ENCODE measurements at regions not wholly inside any gene's neighbourhood (a gene's known extent, or its start where the extent isn't known, plus 50 kb on each side); places are given as distances from the start of the nearest gene placed in this dataset.

DNA sequence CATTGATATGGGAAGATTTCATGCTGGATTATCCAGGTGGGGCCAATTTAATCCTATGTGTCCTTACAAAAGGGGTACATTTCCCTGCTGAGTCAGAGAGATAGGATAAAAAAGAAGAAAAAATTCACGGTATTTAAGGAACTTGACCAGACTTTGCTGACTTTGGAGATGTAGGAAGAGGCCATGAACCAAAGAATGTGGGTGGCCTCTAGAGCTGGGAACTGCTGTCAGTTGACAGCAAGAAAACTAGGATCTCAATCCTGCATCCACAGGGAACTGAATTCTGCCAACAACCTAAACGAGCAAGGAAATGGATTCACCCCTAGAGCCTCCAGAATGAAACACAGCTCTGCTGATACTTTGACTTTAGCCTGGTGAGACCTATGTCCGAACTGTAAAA, 148.1 kb upstream of the SLC24A5 start:
- H3K9me3 ChIP-seq (ENCODE audit: low read depth), result no peaks in the 10 kb centered on the region
- H3K4me3 ChIP-seq, result no peak overlapping the region
- H3K79me2 ChIP-seq, result no peaks in the 10 kb centered on the region
- WGBS (ENCODE audit: low lambda C conversion rate, missing lambda C conversion rate), result 77% methylated on average over 3 of the region's 3 CpGs
- H3K9me2 ChIP-seq (replicated peaks; ENCODE audit: insufficient read depth), result no peaks in the 10 kb centered on the region
- no peak overlapping the region for H3K4me2 ChIP-seq
- no peak for DNase-seq (ENCODE audit: low spot score)
- H3K4me1 ChIP-seq (ENCODE audit: insufficient read depth), result no peaks in the 10 kb centered on the region
- H3K27ac ChIP-seq, result no peak overlapping the region
- H4K20me1 ChIP-seq (ENCODE audit: insufficient read depth, poor library complexity, severe bottlenecking), result no peaks in the 10 kb centered on the region
- H3K27me3 ChIP-seq, result no peaks in the 10 kb centered on the region
- TF ChIP-seq, protein P1, sequence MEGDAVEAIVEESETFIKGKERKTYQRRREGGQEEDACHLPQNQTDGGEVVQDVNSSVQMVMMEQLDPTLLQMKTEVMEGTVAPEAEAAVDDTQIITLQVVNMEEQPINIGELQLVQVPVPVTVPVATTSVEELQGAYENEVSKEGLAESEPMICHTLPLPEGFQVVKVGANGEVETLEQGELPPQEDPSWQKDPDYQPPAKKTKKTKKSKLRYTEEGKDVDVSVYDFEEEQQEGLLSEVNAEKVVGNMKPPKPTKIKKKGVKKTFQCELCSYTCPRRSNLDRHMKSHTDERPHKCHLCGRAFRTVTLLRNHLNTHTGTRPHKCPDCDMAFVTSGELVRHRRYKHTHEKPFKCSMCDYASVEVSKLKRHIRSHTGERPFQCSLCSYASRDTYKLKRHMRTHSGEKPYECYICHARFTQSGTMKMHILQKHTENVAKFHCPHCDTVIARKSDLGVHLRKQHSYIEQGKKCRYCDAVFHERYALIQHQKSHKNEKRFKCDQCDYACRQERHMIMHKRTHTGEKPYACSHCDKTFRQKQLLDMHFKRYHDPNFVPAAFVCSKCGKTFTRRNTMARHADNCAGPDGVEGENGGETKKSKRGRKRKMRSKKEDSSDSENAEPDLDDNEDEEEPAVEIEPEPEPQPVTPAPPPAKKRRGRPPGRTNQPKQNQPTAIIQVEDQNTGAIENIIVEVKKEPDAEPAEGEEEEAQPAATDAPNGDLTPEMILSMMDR (IDR thresholded peaks at IDR 0.05; ENCODE audit: poor library complexity), result no peak
- no peak for TF ChIP-seq EZH2phosphoT487 (IDR thresholded peaks at IDR 0.05; ENCODE audit: low read depth, severe bottlenecking, unreplicated experiment)
- TF ChIP-seq EZH2 (IDR thresholded peaks at IDR 0.05; ENCODE audit: borderline replicate concordance), result no peak
- no peak overlapping the region for H2AFZ ChIP-seq
- H3K36me3 ChIP-seq (replicated peaks; ENCODE audit: insufficient read depth, low read depth), result no peaks in the 10 kb centered on the region

DNA sequence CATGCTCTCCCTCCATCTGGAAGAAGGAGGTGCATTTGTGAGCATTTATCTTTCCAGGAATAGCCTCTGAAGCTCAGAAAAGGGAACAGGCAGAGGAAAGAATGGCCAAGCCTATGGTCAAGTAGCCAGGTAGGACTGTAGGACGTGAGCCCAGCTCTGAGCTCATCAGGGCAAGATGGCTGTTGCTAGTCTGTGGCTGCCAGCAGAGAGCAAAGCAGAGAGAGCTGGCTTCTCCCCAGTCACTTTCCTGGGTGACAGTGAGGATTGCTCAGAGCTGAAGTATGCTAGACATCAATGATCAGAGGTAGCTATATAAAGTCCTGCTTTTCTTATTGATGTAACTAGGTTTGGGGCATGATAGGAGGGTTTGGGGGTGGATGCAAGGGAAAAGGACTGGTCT, 146.1 kb upstream of the SLC24A5 start:
- WGBS (ENCODE audit: low lambda C conversion rate, missing lambda C conversion rate), result 79% methylated on average over 1 of the region's 1 CpG

DNA sequence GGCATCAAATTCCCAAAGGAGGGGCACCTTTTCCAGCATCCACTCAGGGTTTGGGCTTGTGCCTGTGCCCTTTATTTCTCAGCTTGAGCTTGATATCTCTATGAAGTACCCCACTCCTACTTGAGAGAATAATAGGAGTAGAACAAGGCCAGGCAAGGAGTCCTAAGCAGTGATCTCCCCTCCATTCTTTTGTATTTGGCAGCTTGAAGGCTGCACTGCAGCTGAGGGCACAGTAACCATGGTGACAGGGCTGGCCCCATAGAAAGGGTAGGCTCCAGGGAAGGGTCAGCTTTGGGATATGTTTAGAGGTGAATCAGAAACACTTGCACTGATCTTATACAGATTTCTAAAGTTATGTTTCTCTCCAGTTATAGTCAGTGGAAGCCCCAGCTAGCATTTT, 145.4 kb upstream of the SLC24A5 start:
- H4K20me1 ChIP-seq (ENCODE audit: insufficient read depth, poor library complexity, severe bottlenecking), result no peaks in the 10 kb centered on the region
- TF ChIP-seq EZH2phosphoT487 (IDR thresholded peaks at IDR 0.05; ENCODE audit: low read depth, severe bottlenecking, unreplicated experiment), result no peak
- TF ChIP-seq, protein P1 (IDR thresholded peaks at IDR 0.05; ENCODE audit: poor library complexity), result no peak
- TF ChIP-seq EZH2 (IDR thresholded peaks at IDR 0.05; ENCODE audit: borderline replicate concordance), result no peak
- H3K9me3 ChIP-seq (ENCODE audit: low read depth), result no peaks in the 10 kb centered on the region
- no peak overlapping the region for H3K27ac ChIP-seq
- no peak overlapping the region for H2AFZ ChIP-seq
- H3K9me2 ChIP-seq (replicated peaks; ENCODE audit: insufficient read depth), result no peaks in the 10 kb centered on the region
- no peak for DNase-seq (ENCODE audit: low spot score)
- H3K4me1 ChIP-seq (ENCODE audit: insufficient read depth), result no peaks in the 10 kb centered on the region
- H3K4me3 ChIP-seq, result no peak overlapping the region
- no peaks in the 10 kb centered on the region for H3K36me3 ChIP-seq (replicated peaks; ENCODE audit: insufficient read depth, low read depth)
- no peaks in the 10 kb centered on the region for H3K27me3 ChIP-seq
- H3K79me2 ChIP-seq, result no peaks in the 10 kb centered on the region
- H3K4me2 ChIP-seq, result no peak overlapping the region

More for the DNA sequence above, 146.1 kb upstream of the SLC24A5 start:
- Histone ChIP-seq H3K4me3 (no peak overlapping the region), H3K27ac (no peak overlapping the region), H2AFZ (no peak overlapping the region), H3K4me1 (ENCODE audit: insufficient read depth) (no peaks in the 10 kb centered on the region), H3K9me2 (replicated peaks; ENCODE audit: insufficient read depth) (no peaks in the 10 kb centered on the region), H3K36me3 (replicated peaks; ENCODE audit: insufficient read depth, low read depth) (no peaks in the 10 kb centered on the region), H3K9me3 (ENCODE audit: low read depth) (no peaks in the 10 kb centered on the region), H4K20me1 (ENCODE audit: insufficient read depth, poor library complexity, severe bottlenecking) (no peaks in the 10 kb centered on the region), H3K4me2 (no peak overlapping the region), H3K79me2 (no peaks in the 10 kb centered on the region), H3K27me3 (no peaks in the 10 kb centered on the region)
- no peak for DNase-seq (ENCODE audit: low spot score)
- TF ChIP-seq EZH2 (IDR thresholded peaks at IDR 0.05; ENCODE audit: borderline replicate concordance), result no peak
- TF ChIP-seq, protein P1 (IDR thresholded peaks at IDR 0.05; ENCODE audit: poor library complexity), result no peak
- TF ChIP-seq EZH2phosphoT487 (IDR thresholded peaks at IDR 0.05; ENCODE audit: low read depth, severe bottlenecking, unreplicated experiment), result no peak

DNA sequence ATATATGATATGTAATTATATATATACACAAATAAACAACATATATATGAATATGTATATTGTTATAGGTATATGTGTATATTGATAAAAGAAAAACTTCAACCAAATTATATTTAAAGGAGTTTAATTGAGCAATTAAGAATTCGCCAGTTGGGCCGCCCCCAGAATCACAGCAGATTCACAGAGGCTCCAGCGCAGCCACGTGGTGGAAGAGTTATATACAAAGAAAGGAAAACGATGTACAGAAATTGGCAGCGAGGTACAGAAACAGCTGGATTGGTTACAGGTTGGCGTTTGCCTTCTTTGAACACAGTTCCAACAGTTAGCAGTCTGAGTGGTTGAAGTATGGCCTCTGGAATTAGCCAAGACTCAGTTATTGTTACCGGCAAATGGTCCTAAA, 137.3 kb upstream of the SLC24A5 start:
- Histone ChIP-seq H2AFZ (no peak overlapping the region), H3K79me2 (no peaks in the 10 kb centered on the region), H3K4me3 (no peak overlapping the region), H3K9me3 (ENCODE audit: low read depth) (no peaks in the 10 kb centered on the region), H4K20me1 (ENCODE audit: insufficient read depth, poor library complexity, severe bottlenecking) (no peaks in the 10 kb centered on the region), H3K4me1 (ENCODE audit: insufficient read depth) (no peaks in the 10 kb centered on the region), H3K36me3 (replicated peaks; ENCODE audit: insufficient read depth, low read depth) (no peaks in the 10 kb centered on the region), H3K27ac (no peak overlapping the region), H3K27me3 (no peaks in the 10 kb centered on the region), H3K4me2 (no peak overlapping the region), H3K9me2 (replicated peaks; ENCODE audit: insufficient read depth) (no peaks in the 10 kb centered on the region)
- TF ChIP-seq, protein P1 (IDR thresholded peaks at IDR 0.05; ENCODE audit: poor library complexity), result no peak
- TF ChIP-seq EZH2 (IDR thresholded peaks at IDR 0.05; ENCODE audit: borderline replicate concordance), result no peak
- no peak for TF ChIP-seq EZH2phosphoT487 (IDR thresholded peaks at IDR 0.05; ENCODE audit: low read depth, severe bottlenecking, unreplicated experiment)
- WGBS (ENCODE audit: low lambda C conversion rate, missing lambda C conversion rate), result 83% methylated on average over 8 of the region's 8 CpGs
- DNase-seq (ENCODE audit: low spot score), result no peak
